IMR-90 (cell line): ENCODE measurements at regions not wholly inside any gene's neighbourhood (a gene's known extent, or its start where the extent isn't known, plus 50 kb on each side); places are given as distances from the start of the nearest gene placed in this dataset.

Experiments used
- ATAC-seq: fragments of 200-7000 bp; cut with Tn5 transposase; 2 replicates; pipeline ENCODE4 v1.9.1; 2020; ENCODE audit warnings: low read depth, mild to moderate bottlenecking, moderate library complexity
- BruUV-seq: library from RNA; stranded (reverse); fragments of 400-500 nt; replicated peaks from 2 replicates; lab custom pipeline; 2021; lab: Mats Ljungman, UMichigan
- CTCF ChIA-PET: fragments of 300-600 bp; formaldehyde crosslinking; extraction: SDS; loops from one replicate; lab custom pipeline; 2021; ENCODE audit warnings: antibody characterized with exemption; lab: Yijun Ruan, JAX
- POLR2A ChIA-PET: fragments of 300-600 bp; sonication (Branson Sonifier 250); formaldehyde crosslinking; loops from one replicate; lab custom pipeline; 2022; ENCODE audit warnings: antibody characterized with exemption; ENCODE audit not compliant: unreplicated experiment; lab: Charles Lee
- DNase-seq: peaks from one replicate; pipeline ENCODE4 v3.0.0; 2013
- H2AFZ ChIP-seq: replicated peaks from 2 replicates; pipeline ENCODE3; 2013; ENCODE audit warnings: low read length, mild to moderate bottlenecking; ENCODE audit not compliant: poor library complexity
- H2AK5ac ChIP-seq: 2 replicates; pipeline ENCODE4 v1.6.1; 2013; ENCODE audit warnings: low read depth, low read length, inconsistent platforms
- H2AK9ac ChIP-seq: replicated peaks from 2 replicates; pipeline ENCODE3; 2013; ENCODE audit warnings: mild to moderate bottlenecking, low read depth, low read length, moderate library complexity; ENCODE audit not compliant: poor library complexity
- H2BK120ac ChIP-seq: 2 replicates; pipeline ENCODE4 v1.6.1; 2013; ENCODE audit warnings: low read depth, low read length, inconsistent platforms
- H2BK15ac ChIP-seq: 3 replicates; pipeline ENCODE4 v1.6.1; 2013; ENCODE audit warnings: low read depth, low read length, inconsistent platforms
- H2BK20ac ChIP-seq: 2 replicates; pipeline ENCODE4 v1.6.1; 2013; ENCODE audit warnings: low read depth, mild to moderate bottlenecking, inconsistent platforms, low read length, moderate library complexity
- H2BK5ac ChIP-seq: 2 replicates; pipeline ENCODE4 v1.6.1; 2013; ENCODE audit warnings: mild to moderate bottlenecking, low read depth, low read length, inconsistent platforms; ENCODE audit not compliant: poor library complexity, severe bottlenecking
- H3K14ac ChIP-seq: replicated peaks from 2 replicates; pipeline ENCODE4 v1.6.1; 2013; ENCODE audit warnings: low read depth, low read length, inconsistent platforms
- H3K18ac ChIP-seq: 2 replicates; pipeline ENCODE4 v1.6.1; 2013; ENCODE audit warnings: low read depth, low read length, control low read depth
- H3K23ac ChIP-seq: 2 replicates; pipeline ENCODE4 v1.6.1; 2013; ENCODE audit warnings: low read depth, low read length, inconsistent platforms
- H3K27ac ChIP-seq: 2 replicates; pipeline ENCODE4 v1.5.1; 2013; ENCODE audit warnings: mild to moderate bottlenecking, control low read depth, low read length; ENCODE audit not compliant: insufficient read depth
- H3K27me3 ChIP-seq: 2 replicates; pipeline ENCODE4 v1.6.1; 2013; ENCODE audit warnings: low read length; ENCODE audit not compliant: control insufficient read depth, insufficient read depth
- H3K36me3 ChIP-seq: 2 replicates; pipeline ENCODE4 v1.6.1; 2013; ENCODE audit warnings: low read length, mixed read lengths; ENCODE audit not compliant: control insufficient read depth, insufficient read depth
- H3K4ac ChIP-seq: 2 replicates; pipeline ENCODE4 v1.6.1; 2013; ENCODE audit warnings: low read depth, low read length, inconsistent platforms
- H3K4me1 ChIP-seq: 2 replicates; pipeline ENCODE4 v1.6.1; 2013; ENCODE audit warnings: low read length, mixed read lengths; ENCODE audit not compliant: control insufficient read depth, insufficient read depth
- H3K4me2 ChIP-seq: 2 replicates; pipeline ENCODE4 v1.6.1; 2013; ENCODE audit warnings: low read depth, mild to moderate bottlenecking, control low read depth, low read length, moderate library complexity
- H3K4me3 ChIP-seq: 2 replicates; pipeline ENCODE4 v1.5.1; 2013; ENCODE audit warnings: low read depth, mild to moderate bottlenecking, control low read depth, low read length, moderate library complexity; ENCODE audit not compliant: insufficient read depth
- H3K56ac ChIP-seq: 2 replicates; pipeline ENCODE4 v1.6.1; 2013; ENCODE audit warnings: low read length, inconsistent platforms; ENCODE audit not compliant: insufficient read depth; ENCODE audit errors: extremely low read depth
- H3K79me1 ChIP-seq, 2 experiments: 2 replicates each; pipeline ENCODE4 v1.6.1; 2013; ENCODE audit warnings: low read length in 2 of 2, inconsistent platforms in 1 of 2, low read depth in 1 of 2
- H3K9ac ChIP-seq: 2 replicates; pipeline ENCODE4 v1.6.1; 2013; ENCODE audit warnings: low read depth, low read length, control low read depth
- H3K9me1 ChIP-seq: 2 replicates; pipeline ENCODE4 v1.6.1; 2013; ENCODE audit warnings: low read length, inconsistent platforms; ENCODE audit not compliant: insufficient read depth
- H3K9me3 ChIP-seq: 2 replicates; pipeline ENCODE4 v1.6.1; 2013; ENCODE audit warnings: low read length; ENCODE audit not compliant: control insufficient read depth, insufficient read depth
- H4K20me1 ChIP-seq: 2 replicates; pipeline ENCODE4 v1.6.1; 2013; ENCODE audit warnings: low read length, inconsistent platforms; ENCODE audit not compliant: insufficient read depth
- H4K5ac ChIP-seq: 2 replicates; pipeline ENCODE4 v1.6.1; 2013; ENCODE audit warnings: mild to moderate bottlenecking, low read depth, low read length, control low read depth
- H4K8ac ChIP-seq, 2 experiments: 2 replicates each; pipeline ENCODE4 v1.6.1; 2013; ENCODE audit warnings: low read depth in 2 of 2, low read length in 2 of 2, control low read depth in 1 of 2, inconsistent platforms in 1 of 2
- H4K91ac ChIP-seq: 2 replicates; pipeline ENCODE4 v1.6.1; 2013; ENCODE audit warnings: low read depth, low read length, inconsistent platforms; ENCODE audit not compliant: insufficient read depth
- CEBPB ChIP-seq: IDR thresholded peaks from 2 replicates; pipeline ENCODE4 v1.6.1; 2012; ENCODE audit warnings: low read depth, low read length, improper control_type of control experiment
- FOS ChIP-seq: fragments of 150-350 bp; IDR thresholded peaks from 2 replicates; pipeline ENCODE4 v1.6.1; 2016; ENCODE audit warnings: low read depth, low read length
- MAFK ChIP-seq: IDR thresholded peaks from 2 replicates; pipeline ENCODE4 v1.6.1; 2012; ENCODE audit warnings: low read depth, low read length, improper control_type of control experiment
- MAZ ChIP-seq: IDR thresholded peaks from 2 replicates; pipeline ENCODE4 v1.6.1; 2012; ENCODE audit warnings: low read depth, mild to moderate bottlenecking, low read length, improper control_type of control experiment, moderate library complexity, borderline replicate concordance
- POLR2A ChIP-seq: IDR thresholded peaks from 2 replicates; pipeline ENCODE4 v1.6.1; 2012; ENCODE audit warnings: mild to moderate bottlenecking, low read depth, low read length
- RAD21 ChIP-seq: IDR thresholded peaks from 2 replicates; pipeline ENCODE4 v1.6.1; 2012; ENCODE audit warnings: low read length, improper control_type of control experiment
- RCOR1 ChIP-seq: IDR thresholded peaks from 2 replicates; pipeline ENCODE4 v1.6.1; 2012; ENCODE audit warnings: mild to moderate bottlenecking, low read length, improper control_type of control experiment; ENCODE audit not compliant: insufficient replicate concordance
- SMC3 ChIP-seq: fragments of 150-350 bp; IDR thresholded peaks from 2 replicates; pipeline ENCODE4 v1.6.1; 2016; ENCODE audit warnings: low read depth, mild to moderate bottlenecking, antibody characterized with exemption, low read length, moderate library complexity
- WGBS, 2 experiments: methylation state at CpG; one replicate each; pipeline versions ENCODE4 v1.1.5 to v1.1.7; 2013; ENCODE audit warnings: missing lambda C conversion rate in 2 of 2; ENCODE audit not compliant: insufficient read length in 1 of 2; ENCODE audit errors: extremely low coverage in 2 of 2; 5-methylcytosine and 5-hydroxymethylcytosine counted together
- dilution Hi-C: fragments of 300-500 bp; cut with HindIII; formaldehyde crosslinking; loops from one replicate; pipeline ENCODE4 v1.14.3; 2018; ENCODE audit warnings: low sequenced_read_pairs; ENCODE audit not compliant: unreplicated experiment
- in situ Hi-C: fragments of 300-500 bp; cut with MboI; formaldehyde crosslinking; loops from 3 replicates; pipeline ENCODE4 v1.14.3; 2019; ENCODE audit warnings: low sequenced_read_pairs, inconsistent platforms, mixed read lengths
- intact Hi-C: fragments of 100-400 bp; cut with micrococcal nuclease; formaldehyde crosslinking; loops from 2 replicates; pipeline ENCODE4 v1.10.0; 2022
- TF ChIP-seq, protein P1 (sequence below): fragments of 150-350 bp; IDR thresholded peaks from 2 replicates; pipeline ENCODE4 v1.6.1; 2017; ENCODE audit warnings: mild to moderate bottlenecking, antibody characterized with exemption, low read length, low read depth

DNA sequence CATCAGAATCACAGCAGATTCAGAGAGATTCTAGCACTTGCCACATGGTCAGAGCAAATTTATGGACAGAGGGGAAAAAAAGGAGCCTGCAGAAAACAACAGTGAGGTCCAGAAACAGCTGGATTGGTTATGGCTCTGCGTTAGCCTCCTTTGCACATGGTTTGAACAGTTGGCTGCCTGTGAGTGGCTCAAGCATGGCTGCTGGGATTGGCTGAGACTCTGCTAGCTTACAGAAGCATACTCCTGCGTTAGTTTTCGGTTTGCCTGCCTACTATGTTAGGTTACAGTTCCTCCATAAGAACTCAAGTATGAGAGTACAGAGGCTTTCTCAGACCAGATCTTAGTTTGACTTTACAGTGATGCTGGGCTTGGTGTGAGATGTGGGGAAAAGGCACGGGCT lies 80.7 kb upstream of the WDR11 start:
- H3K27ac ChIP-seq: no peak overlapping the region
- CTCF ChIA-PET: no interaction called here
- H3K36me3 ChIP-seq: no peaks in the 10 kb centered on the region
- H3K56ac ChIP-seq: no peak overlapping the region
- WGBS, 2 experiments: 17% methylated on average over 1 of the region's 4 CpGs; no CpG with 5 or more reads in 1 of the 2 experiments
- H3K9me3 ChIP-seq: peaks cover 13% of the 10 kb centered on the region
- intact Hi-C loops (no loop called here), dilution Hi-C loops (no loop called here), in situ Hi-C loops (no loop called here)
- H2AFZ ChIP-seq: no peak overlapping the region
- H3K79me1 ChIP-seq: no peaks in the 10 kb centered on the region
- no peak overlapping the region for H2BK120ac ChIP-seq
- H4K91ac ChIP-seq: no peak overlapping the region
- BruUV-seq: no TSS peak
- no peak overlapping the region for H2BK15ac ChIP-seq
- H3K4ac ChIP-seq: no peak overlapping the region
- no peak overlapping the region for H3K4me3 ChIP-seq
- no peak overlapping the region for H2AK5ac ChIP-seq
- no peaks in the 10 kb centered on the region for H3K4me1 ChIP-seq
- no peak overlapping the region for H3K9ac ChIP-seq
- H4K20me1 ChIP-seq: no peaks in the 10 kb centered on the region
- no peak overlapping the region for H2BK20ac ChIP-seq
- ATAC-seq (no peak), DNase-seq (no peak)
- no peaks in the 10 kb centered on the region for H3K9me1 ChIP-seq
- H3K23ac ChIP-seq: no peak overlapping the region
- no peak overlapping the region for H3K18ac ChIP-seq
- POLR2A ChIA-PET: no interaction called here
- H3K4me2 ChIP-seq: no peak overlapping the region
- no peak overlapping the region for H2AK9ac ChIP-seq
- TF ChIP-seq, protein P1, sequence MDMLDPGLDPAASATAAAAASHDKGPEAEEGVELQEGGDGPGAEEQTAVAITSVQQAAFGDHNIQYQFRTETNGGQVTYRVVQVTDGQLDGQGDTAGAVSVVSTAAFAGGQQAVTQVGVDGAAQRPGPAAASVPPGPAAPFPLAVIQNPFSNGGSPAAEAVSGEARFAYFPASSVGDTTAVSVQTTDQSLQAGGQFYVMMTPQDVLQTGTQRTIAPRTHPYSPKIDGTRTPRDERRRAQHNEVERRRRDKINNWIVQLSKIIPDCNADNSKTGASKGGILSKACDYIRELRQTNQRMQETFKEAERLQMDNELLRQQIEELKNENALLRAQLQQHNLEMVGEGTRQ: no peak
- TF ChIP-seq POLR2A (no peak), MAZ (no peak), FOS (no peak), SMC3 (no peak), RCOR1 (no peak), MAFK (no peak), CEBPB (no peak), RAD21 (no peak)
- H3K14ac ChIP-seq: no peak overlapping the region
- no peak overlapping the region for H2BK5ac ChIP-seq
- no peaks in the 10 kb centered on the region for H3K27me3 ChIP-seq
- no peak overlapping the region for H4K5ac ChIP-seq
- H4K8ac ChIP-seq: no peak overlapping the region
